HEK293 (cell line): ENCODE measurements at regions not wholly inside any gene's neighbourhood (a gene's known extent, or its start where the extent isn't known, plus 50 kb on each side); places are given as distances from the start of the nearest gene placed in this dataset.

Source experiments
- CTCF ChIA-PET: fragments of 350-600 bp; formaldehyde crosslinking; extraction: SDS; loops from one replicate; lab custom pipeline; 2021; ENCODE audit warnings: antibody characterized with exemption; lab: Yijun Ruan, JAX
- POLR2A ChIA-PET: fragments of 300-600 bp; formaldehyde crosslinking; extraction: SDS; loops from one replicate; lab custom pipeline; 2020; ENCODE audit warnings: antibody characterized with exemption, inconsistent platforms; lab: Yijun Ruan, JAX
- H3K27ac ChIP-seq: fragments of 200-500 bp; sonication (Bioruptor generic); 2 replicates; pipeline ENCODE4 v1.5.1; 2014; ENCODE audit warnings: low read depth, low read length, control low read depth, inconsistent platforms; ENCODE audit errors: extremely low read depth
- H3K36me3 ChIP-seq, 2 experiments: fragments of 200-500 bp in 1 of 2; sonication (Bioruptor generic) in 1 of 2; 1 replicate in 1 of 2; 2 replicates in 1 of 2; pipeline ENCODE4 v1.5.1; 2014 to 2017; ENCODE audit warnings: inconsistent platforms in 2 of 2, low read length in 2 of 2; ENCODE audit not compliant: control insufficient read depth in 2 of 2, insufficient read depth in 1 of 2
- H3K4me1 ChIP-seq: fragments of 200-500 bp; sonication (Bioruptor generic); 2 replicates; pipeline ENCODE4 v1.5.1; 2014; ENCODE audit warnings: mild to moderate bottlenecking, low read length, inconsistent platforms; ENCODE audit not compliant: control insufficient read depth, insufficient read depth
- H3K4me3 ChIP-seq: 2 replicates; pipeline ENCODE4 v1.5.1; 2011; ENCODE audit warnings: low read depth, mild to moderate bottlenecking, control low read depth, low read length, moderate library complexity
- H3K9me3 ChIP-seq: fragments of 200-500 bp; sonication (Bioruptor generic); 2 replicates; pipeline ENCODE4 v1.5.1; 2014; ENCODE audit warnings: low read depth, low read length, inconsistent platforms; ENCODE audit not compliant: control insufficient read depth, insufficient read depth
- BCL6B ChIP-seq: fragments of 450-650 bp; formaldehyde crosslinking; IDR thresholded peaks from 2 replicates; pipeline ENCODE4 v1.5.1; 2017; ENCODE audit warnings: missing biosample characterization, missing genetic modification characterization
- CTCF ChIP-seq: fragments of 450-650 bp; formaldehyde crosslinking; IDR thresholded peaks from 2 replicates; pipeline ENCODE4 v1.5.1; 2016; ENCODE audit warnings: missing biosample characterization, missing genetic modification characterization
- GLI2 ChIP-seq: fragments of 450-650 bp; formaldehyde crosslinking; IDR thresholded peaks from 2 replicates; pipeline ENCODE4; 2017; ENCODE audit warnings: missing biosample characterization, missing genetic modification characterization, low read depth, borderline replicate concordance
- YY2 ChIP-seq: fragments of 450-650 bp; formaldehyde crosslinking; IDR thresholded peaks from 2 replicates; pipeline ENCODE4 v1.5.1; 2016; ENCODE audit warnings: missing biosample characterization, missing genetic modification characterization
- ZNF133 ChIP-seq: fragments of 450-650 bp; formaldehyde crosslinking; IDR thresholded peaks from 2 replicates; pipeline ENCODE4 v1.5.1; 2016; ENCODE audit warnings: missing biosample characterization, missing genetic modification characterization
- ZNF211 ChIP-seq: fragments of 450-650 bp; formaldehyde crosslinking; IDR thresholded peaks from 2 replicates; pipeline ENCODE4 v1.5.1; 2016; ENCODE audit warnings: low read depth, missing biosample characterization, missing genetic modification characterization
- ZNF23 ChIP-seq: fragments of 450-650 bp; formaldehyde crosslinking; IDR thresholded peaks from 2 replicates; pipeline ENCODE4 v1.5.1; 2016; ENCODE audit warnings: missing biosample characterization, missing genetic modification characterization, borderline replicate concordance
- ZNF366 ChIP-seq: fragments of 450-650 bp; formaldehyde crosslinking; conservative IDR thresholded peaks from 2 replicates; pipeline ENCODE4 v1.5.1; 2016; ENCODE audit warnings: missing biosample characterization, missing genetic modification characterization
- ZNF544 ChIP-seq: fragments of 450-650 bp; formaldehyde crosslinking; IDR thresholded peaks from 2 replicates; pipeline ENCODE4 v1.5.0; 2017; ENCODE audit warnings: missing biosample characterization, missing genetic modification characterization
- ZNF549 ChIP-seq: fragments of 450-650 bp; IDR thresholded peaks from 2 replicates; pipeline ENCODE4 v1.5.1; 2018; ENCODE audit warnings: missing biosample characterization, missing genetic modification characterization, mild to moderate bottlenecking, inconsistent platforms, moderate library complexity
- ZNF585B ChIP-seq: fragments of 450-650 bp; formaldehyde crosslinking; IDR thresholded peaks from 2 replicates; pipeline ENCODE4 v1.5.1; 2016; ENCODE audit warnings: missing biosample characterization, missing genetic modification characterization
- ZNF600 ChIP-seq: fragments of 450-650 bp; formaldehyde crosslinking; IDR thresholded peaks from 2 replicates; pipeline ENCODE4 v1.5.1; 2016; ENCODE audit warnings: missing biosample characterization, missing genetic modification characterization
- ZSCAN4 ChIP-seq: fragments of 450-650 bp; formaldehyde crosslinking; IDR thresholded peaks from 2 replicates; pipeline ENCODE4 v1.5.1; 2017; ENCODE audit warnings: missing biosample characterization, missing genetic modification characterization
- TF ChIP-seq, protein P1 (sequence below): fragments of 450-650 bp; formaldehyde crosslinking; IDR thresholded peaks from 2 replicates; pipeline ENCODE4 v1.5.0; 2017; ENCODE audit warnings: missing biosample characterization, missing genetic modification characterization, borderline replicate concordance

GRCh38 chr10:131453721-131454634, 142.5 kb upstream of the TCERG1L start:
- H3K4me1 ChIP-seq: no peaks in the 10 kb centered on the region
- TF ChIP-seq GLI2 (no peak), ZNF23 (no peak), ZNF211 (tag by site-specific recombination) (no peak), CTCF (tag by site-specific recombination) (peak; percentile 28; the same call in 1 of the 2 replicates), ZNF600 (tag by site-specific recombination) (no peak)
- TF ChIP-seq, protein P1, sequence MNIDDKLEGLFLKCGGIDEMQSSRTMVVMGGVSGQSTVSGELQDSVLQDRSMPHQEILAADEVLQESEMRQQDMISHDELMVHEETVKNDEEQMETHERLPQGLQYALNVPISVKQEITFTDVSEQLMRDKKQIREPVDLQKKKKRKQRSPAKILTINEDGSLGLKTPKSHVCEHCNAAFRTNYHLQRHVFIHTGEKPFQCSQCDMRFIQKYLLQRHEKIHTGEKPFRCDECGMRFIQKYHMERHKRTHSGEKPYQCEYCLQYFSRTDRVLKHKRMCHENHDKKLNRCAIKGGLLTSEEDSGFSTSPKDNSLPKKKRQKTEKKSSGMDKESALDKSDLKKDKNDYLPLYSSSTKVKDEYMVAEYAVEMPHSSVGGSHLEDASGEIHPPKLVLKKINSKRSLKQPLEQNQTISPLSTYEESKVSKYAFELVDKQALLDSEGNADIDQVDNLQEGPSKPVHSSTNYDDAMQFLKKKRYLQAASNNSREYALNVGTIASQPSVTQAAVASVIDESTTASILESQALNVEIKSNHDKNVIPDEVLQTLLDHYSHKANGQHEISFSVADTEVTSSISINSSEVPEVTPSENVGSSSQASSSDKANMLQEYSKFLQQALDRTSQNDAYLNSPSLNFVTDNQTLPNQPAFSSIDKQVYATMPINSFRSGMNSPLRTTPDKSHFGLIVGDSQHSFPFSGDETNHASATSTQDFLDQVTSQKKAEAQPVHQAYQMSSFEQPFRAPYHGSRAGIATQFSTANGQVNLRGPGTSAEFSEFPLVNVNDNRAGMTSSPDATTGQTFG (tag by site-specific recombination): no peak
- no peak overlapping the region for H3K27ac ChIP-seq
- POLR2A ChIA-PET: no interaction called here
- no peaks in the 10 kb centered on the region for H3K9me3 ChIP-seq
- CTCF ChIA-PET: interaction anchor here (0.6 to 1.5 kb wide), 16 partner anchors 9 to 1793 kb away, joined by 3 to 10 read pairs (median 4); no protein-coding TSS in a partner anchor
- no peak overlapping the region for H3K4me3 ChIP-seq
- H3K36me3 ChIP-seq: no peaks in the 10 kb centered on the region

- no peaks in the 10 kb centered on the region for H3K9me3 ChIP-seq
- H3K36me3 ChIP-seq: no peaks in the 10 kb centered on the region
- POLR2A ChIA-PET: no interaction called here
- no peak overlapping the region for H3K27ac ChIP-seq
- H3K4me1 ChIP-seq: no peaks in the 10 kb centered on the region
- CTCF ChIA-PET: interaction anchor here (0.9 kb wide), 1 partner anchor 176 kb away, joined by 3 read pairs; no protein-coding TSS in a partner anchor
- H3K4me3 ChIP-seq: no peak overlapping the region
- no peak for TF ChIP-seq YY2 (tag by site-specific recombination)
- TF ChIP-seq BCL6B (tag by site-specific recombination): no peak
- no peak for TF ChIP-seq ZNF549
- TF ChIP-seq ZNF585B: no peak
- TF ChIP-seq ZNF366 (tag by site-specific recombination): no peak
- no peak for TF ChIP-seq ZNF544 (tag by site-specific recombination)
- no peak for TF ChIP-seq ZSCAN4
- TF ChIP-seq ZNF133 (tag by site-specific recombination): no peak
- TF ChIP-seq ZNF23: no peak
- TF ChIP-seq, all 188 proteins: peak for 0
Observed at GRCh38 chr10:131456411-131456810, 144.9 kb upstream of the TCERG1L start.
